ENCODE measurements at regions not wholly inside any gene's neighbourhood (a gene's known extent, or its start where the extent isn't known, plus 50 kb on each side); places are given as distances from the start of the nearest gene placed in this dataset.

DNA sequence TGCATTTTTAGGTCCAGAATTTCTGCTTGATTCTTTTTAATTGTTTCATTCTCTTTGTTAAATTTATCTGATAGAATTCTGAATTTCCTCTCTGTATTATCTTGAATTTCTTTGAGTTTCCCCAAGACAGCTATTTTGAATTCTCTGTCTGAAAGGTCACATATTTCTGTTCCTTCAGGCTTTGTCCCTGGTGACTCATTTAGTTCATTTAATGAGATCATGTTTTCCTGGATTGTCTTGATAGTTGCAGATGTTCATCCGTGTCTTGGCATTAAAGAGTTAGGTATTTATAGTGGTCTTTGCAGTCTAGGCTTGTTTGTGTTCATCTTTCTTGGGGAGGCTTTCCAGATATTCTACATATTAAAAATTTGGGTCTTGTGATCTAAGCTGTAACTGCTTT, 694.8 kb upstream of the CCDC179 start:
- no peak overlapping the region for H3K4me3 ChIP-seq (ENCODE audit: low read depth, low read length)
- in situ Hi-C loops (cut with HindIII; ENCODE audit: low sequenced_read_pairs) = no loop called here
- TF ChIP-seq, protein P1, sequence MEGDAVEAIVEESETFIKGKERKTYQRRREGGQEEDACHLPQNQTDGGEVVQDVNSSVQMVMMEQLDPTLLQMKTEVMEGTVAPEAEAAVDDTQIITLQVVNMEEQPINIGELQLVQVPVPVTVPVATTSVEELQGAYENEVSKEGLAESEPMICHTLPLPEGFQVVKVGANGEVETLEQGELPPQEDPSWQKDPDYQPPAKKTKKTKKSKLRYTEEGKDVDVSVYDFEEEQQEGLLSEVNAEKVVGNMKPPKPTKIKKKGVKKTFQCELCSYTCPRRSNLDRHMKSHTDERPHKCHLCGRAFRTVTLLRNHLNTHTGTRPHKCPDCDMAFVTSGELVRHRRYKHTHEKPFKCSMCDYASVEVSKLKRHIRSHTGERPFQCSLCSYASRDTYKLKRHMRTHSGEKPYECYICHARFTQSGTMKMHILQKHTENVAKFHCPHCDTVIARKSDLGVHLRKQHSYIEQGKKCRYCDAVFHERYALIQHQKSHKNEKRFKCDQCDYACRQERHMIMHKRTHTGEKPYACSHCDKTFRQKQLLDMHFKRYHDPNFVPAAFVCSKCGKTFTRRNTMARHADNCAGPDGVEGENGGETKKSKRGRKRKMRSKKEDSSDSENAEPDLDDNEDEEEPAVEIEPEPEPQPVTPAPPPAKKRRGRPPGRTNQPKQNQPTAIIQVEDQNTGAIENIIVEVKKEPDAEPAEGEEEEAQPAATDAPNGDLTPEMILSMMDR (IDR thresholded peaks at IDR 0.05; ENCODE audit: low read depth, low read length) = no peak
- DNase-seq (ENCODE audit: low read depth, low spot score) = peak; percentile 76

DNA sequence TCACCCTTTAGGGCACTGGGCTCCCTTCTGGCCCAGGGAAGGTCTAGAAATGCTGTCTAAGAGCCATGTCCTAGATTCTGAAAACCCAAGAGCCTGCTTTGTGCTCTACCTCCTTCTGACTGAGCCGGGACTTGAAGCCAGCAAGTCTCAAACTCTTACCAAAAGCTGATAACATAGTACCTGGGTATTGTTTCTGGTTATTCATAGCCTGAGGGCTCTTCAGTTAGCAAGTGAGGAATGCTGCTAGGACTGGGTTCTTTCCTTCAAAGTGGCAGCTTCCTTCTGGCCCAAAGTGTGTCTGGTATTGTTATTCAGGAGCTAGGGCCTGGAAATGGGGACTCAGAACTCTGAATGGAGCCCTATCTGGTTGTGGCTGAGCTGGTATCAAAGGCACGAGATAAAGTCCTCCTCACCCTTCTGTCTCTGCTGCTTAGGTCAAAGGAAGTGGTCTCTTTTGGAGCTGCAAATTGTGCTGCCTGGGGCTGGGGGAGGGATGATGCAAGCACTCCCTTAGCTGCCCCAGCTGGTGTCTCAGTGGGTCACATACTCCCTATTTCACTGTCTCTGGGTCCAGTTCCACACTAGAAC, 696.0 kb upstream of the CCDC179 start:
- no peak overlapping the region for H3K4me3 ChIP-seq (ENCODE audit: low read depth, low read length)
- TF ChIP-seq, protein P1 (IDR thresholded peaks at IDR 0.05; ENCODE audit: low read depth, low read length) = no peak
- DNase-seq (ENCODE audit: low read depth, low spot score) = no peak
- in situ Hi-C loops (cut with HindIII; ENCODE audit: low sequenced_read_pairs) = no loop called here

DNA sequence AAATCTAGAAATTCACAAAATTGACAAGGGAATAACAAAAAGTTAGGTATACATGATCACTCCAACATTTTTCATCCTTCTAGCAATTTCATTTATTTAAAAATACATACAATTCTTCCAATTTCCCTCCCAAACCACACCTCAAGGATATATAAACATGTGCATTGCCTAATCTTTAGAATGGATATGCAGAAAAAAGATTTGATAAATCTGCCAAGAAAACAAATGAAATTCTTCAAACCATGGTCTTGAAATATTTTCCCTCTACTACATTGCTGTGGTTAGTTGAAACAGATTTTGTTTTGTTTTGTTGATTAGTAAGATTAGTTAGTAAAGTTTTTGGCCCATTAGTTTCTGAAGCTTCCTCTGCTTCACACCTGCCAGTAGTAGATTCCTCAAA, 703.3 kb upstream of the CCDC179 start:
- H3K4me3 ChIP-seq (ENCODE audit: low read depth, low read length) = no peak overlapping the region
- TF ChIP-seq, protein P1 (IDR thresholded peaks at IDR 0.05; ENCODE audit: low read depth, low read length) = no peak
- in situ Hi-C loops (cut with HindIII; ENCODE audit: low sequenced_read_pairs) = no loop called here
- DNase-seq (ENCODE audit: low read depth, low spot score) = no peak

DNA sequence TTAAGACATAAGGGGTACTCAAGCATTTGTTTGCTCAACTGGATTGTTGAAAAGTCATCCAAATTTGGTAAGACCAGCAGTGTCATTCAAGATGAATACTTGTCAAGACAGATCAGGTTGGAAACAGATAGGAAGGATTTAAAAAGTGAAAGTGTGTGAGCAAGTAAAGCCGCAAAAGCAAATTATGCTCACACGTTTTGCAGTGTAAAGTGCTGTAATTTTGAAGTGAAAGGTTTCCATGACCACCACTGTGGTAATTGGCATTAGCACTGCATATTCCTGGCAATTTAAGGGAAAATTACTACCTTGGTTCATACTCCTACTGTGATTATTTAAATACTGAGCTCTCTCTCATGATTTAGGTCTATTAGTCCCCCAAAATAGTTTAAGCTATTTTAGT, 704.1 kb upstream of the CCDC179 start:
- DNase-seq (ENCODE audit: low read depth, low spot score) = no peak
- no peak overlapping the region for H3K4me3 ChIP-seq (ENCODE audit: low read depth, low read length)
- in situ Hi-C loops (cut with HindIII; ENCODE audit: low sequenced_read_pairs) = no loop called here
- TF ChIP-seq, protein P1 (IDR thresholded peaks at IDR 0.05; ENCODE audit: low read depth, low read length) = no peak

- no peak for DNase-seq (ENCODE audit: low read depth, low spot score)
- TF ChIP-seq, protein P1 (IDR thresholded peaks at IDR 0.05; ENCODE audit: low read depth, low read length) = no peak
- H3K4me3 ChIP-seq (ENCODE audit: low read depth, low read length) = no peak overlapping the region
- in situ Hi-C loops (cut with HindIII; ENCODE audit: low sequenced_read_pairs) = no loop called here
These were observed 708.9 kb upstream of the CCDC179 start for GRCh38 chr11:23569134-23569533.

GRCh38 chr11:23569547-23569946, 709.3 kb upstream of the CCDC179 start:
- in situ Hi-C loops (cut with HindIII; ENCODE audit: low sequenced_read_pairs) = no loop called here
- TF ChIP-seq, protein P1 (IDR thresholded peaks at IDR 0.05; ENCODE audit: low read depth, low read length) = no peak
- DNase-seq (ENCODE audit: low read depth, low spot score) = no peak
- H3K4me3 ChIP-seq (ENCODE audit: low read depth, low read length) = no peak overlapping the region

- in situ Hi-C loops (cut with HindIII; ENCODE audit: low sequenced_read_pairs) = no loop called here
- DNase-seq (ENCODE audit: low read depth, low spot score) = no peak
- TF ChIP-seq, protein P1 (IDR thresholded peaks at IDR 0.05; ENCODE audit: low read depth, low read length) = no peak
- no peak overlapping the region for H3K4me3 ChIP-seq (ENCODE audit: low read depth, low read length)
These were observed 710.6 kb upstream of the CCDC179 start for GRCh38 chr11:23570828-23571227.
